Esophagus (tissue), 2 donors: ENCODE measurements at regions not wholly inside any gene's neighbourhood (a gene's known extent, or its start where the extent isn't known, plus 50 kb on each side); places are given as distances from the start of the nearest gene placed in this dataset.
A peak's percentile ranks its signal among the peaks of the same experiment; 100 is the strongest.

Experiments used
- H3K27ac ChIP-seq, 2 donors: one replicate each; pipeline ENCODE4 v1.5.1; 2013; ENCODE audit warnings: low read depth in 2 of 2, mild to moderate bottlenecking in 2 of 2, inconsistent platforms in 1 of 2, low read length in 1 of 2, moderate library complexity in 1 of 2
- H3K27me3 ChIP-seq, 2 donors: one replicate each; pipeline ENCODE4 v1.6.1; 2013; ENCODE audit warnings: low read length in 2 of 2, control low read depth in 1 of 2, mild to moderate bottlenecking in 1 of 2; ENCODE audit not compliant: insufficient read depth in 2 of 2, control insufficient read depth in 1 of 2
- H3K36me3 ChIP-seq, 2 donors: one replicate each; pipeline ENCODE4 v1.6.1; 2013; ENCODE audit warnings: low read length in 1 of 2; ENCODE audit not compliant: control insufficient read depth in 2 of 2, insufficient read depth in 2 of 2
- H3K4me1 ChIP-seq, 2 donors: one replicate each; pipeline ENCODE4 v1.6.1; 2013; ENCODE audit warnings: low read length in 1 of 2; ENCODE audit not compliant: control insufficient read depth in 2 of 2, insufficient read depth in 2 of 2
- H3K4me3 ChIP-seq, 2 donors: one replicate each; pipeline ENCODE4 v1.5.1; 2013; ENCODE audit warnings: low read length in 2 of 2, mild to moderate bottlenecking in 2 of 2, low read depth in 1 of 2, moderate library complexity in 1 of 2
- H3K9me3 ChIP-seq, 2 donors: one replicate each; pipeline ENCODE4 v1.6.1; 2013; ENCODE audit warnings: mild to moderate bottlenecking in 2 of 2, low read depth in 1 of 2, low read length in 1 of 2, moderate library complexity in 1 of 2; ENCODE audit not compliant: control insufficient read depth in 2 of 2, insufficient read depth in 1 of 2
- WGBS, 2 donors: extraction: QIAGEN DNeasy Blood & Tissue Kit; methylation state at CpG; one replicate each; pipeline ENCODE4 v1.1.7; 2013; 5-methylcytosine and 5-hydroxymethylcytosine counted together
- donor health status: healthy with polysubstance abuse.
- donor health status: Bipolar disorder and iron deficiency.

DNA sequence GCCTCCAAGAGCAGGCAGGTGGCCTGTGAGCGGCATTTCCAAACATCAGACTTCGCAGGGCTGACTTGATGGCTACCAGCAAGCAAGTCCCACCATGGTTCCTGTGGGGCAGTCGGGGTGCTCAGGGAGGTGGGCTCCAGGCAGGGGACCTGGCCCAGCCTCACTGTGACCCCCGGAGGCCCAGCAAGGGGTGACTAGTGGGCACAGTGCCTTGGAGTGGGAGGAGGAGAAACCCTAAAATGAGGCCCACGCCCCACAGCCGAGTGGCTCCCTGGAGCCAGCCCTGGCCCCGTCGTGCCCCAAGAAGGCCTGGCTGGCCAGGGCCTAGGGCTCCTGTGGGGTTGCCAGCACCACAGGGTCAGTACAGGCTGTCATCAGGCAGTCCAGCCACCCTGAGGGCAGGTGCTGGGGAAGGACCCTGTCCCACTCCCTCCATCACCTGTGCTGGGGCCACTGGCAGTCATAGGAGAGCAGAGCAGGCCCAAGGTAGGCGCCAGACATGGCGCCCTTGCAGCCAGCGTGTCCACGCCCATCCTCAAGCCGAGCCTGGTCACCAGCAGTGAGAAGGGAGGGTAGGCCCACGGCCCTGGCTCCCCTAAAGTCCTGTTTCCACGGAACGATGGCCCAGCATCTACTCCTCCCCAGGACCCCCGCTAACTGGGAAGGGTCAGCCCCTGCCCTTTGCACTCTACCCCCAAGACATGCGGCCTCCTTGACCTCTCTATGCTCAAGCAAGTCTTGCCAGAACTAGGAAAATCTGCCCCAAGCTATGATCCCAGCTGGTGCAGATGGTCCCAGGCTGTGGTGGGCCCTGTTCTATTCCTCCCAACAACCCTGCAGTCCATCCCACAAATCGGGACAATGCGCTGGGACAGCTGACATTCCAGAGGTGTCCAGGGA lies 144.2 kb upstream of the C14orf180 start:
- H3K4me3 ChIP-seq, result no peak overlapping the region
- peak overlapping the region in 1 of 2 donors; percentile 22 for H3K27ac ChIP-seq
- peaks cover 0 to 11% of the 10 kb centered on the region in 2 donors for H3K4me1 ChIP-seq
- 89 to 91% methylated on average over 20 of the region's 20 CpGs for WGBS, 2 donors
- H3K27me3 ChIP-seq, result no peaks in the 10 kb centered on the region
- no peaks in the 10 kb centered on the region for H3K36me3 ChIP-seq
- no peaks in the 10 kb centered on the region for H3K9me3 ChIP-seq

DNA sequence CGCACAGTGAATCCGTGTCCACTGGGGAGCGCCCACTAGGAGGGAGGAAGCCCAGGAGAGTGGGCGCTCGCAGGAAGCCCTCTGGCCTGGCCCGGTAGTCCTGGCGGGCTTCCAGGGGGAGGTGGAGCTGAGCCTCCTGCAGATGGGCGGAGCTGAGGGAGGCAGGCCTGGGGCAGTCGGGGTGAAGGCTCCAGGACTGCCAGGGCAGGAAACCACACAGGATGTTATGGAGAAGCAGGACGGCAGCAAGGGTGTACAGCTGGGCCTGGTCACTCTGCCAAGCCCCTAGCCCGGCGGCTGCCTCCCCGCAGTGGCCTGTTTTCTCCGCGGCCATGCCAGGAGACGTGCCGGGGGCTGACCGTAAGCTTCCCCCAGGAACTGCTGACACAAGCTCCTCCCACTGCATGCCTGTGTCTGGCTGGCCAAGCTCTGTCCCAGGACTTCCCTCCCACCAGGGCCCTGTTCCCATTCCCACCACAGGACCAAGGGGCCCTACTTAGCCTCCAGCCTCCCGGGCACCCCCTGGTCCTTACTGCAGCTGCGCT lies 143.4 kb upstream of the C14orf180 start:
- Histone ChIP-seq H3K4me3 (peak overlapping the region in 1 of 2 donors; percentile 25), H3K27ac (peak overlapping the region in 1 of 2 donors; percentile 22)

DNA sequence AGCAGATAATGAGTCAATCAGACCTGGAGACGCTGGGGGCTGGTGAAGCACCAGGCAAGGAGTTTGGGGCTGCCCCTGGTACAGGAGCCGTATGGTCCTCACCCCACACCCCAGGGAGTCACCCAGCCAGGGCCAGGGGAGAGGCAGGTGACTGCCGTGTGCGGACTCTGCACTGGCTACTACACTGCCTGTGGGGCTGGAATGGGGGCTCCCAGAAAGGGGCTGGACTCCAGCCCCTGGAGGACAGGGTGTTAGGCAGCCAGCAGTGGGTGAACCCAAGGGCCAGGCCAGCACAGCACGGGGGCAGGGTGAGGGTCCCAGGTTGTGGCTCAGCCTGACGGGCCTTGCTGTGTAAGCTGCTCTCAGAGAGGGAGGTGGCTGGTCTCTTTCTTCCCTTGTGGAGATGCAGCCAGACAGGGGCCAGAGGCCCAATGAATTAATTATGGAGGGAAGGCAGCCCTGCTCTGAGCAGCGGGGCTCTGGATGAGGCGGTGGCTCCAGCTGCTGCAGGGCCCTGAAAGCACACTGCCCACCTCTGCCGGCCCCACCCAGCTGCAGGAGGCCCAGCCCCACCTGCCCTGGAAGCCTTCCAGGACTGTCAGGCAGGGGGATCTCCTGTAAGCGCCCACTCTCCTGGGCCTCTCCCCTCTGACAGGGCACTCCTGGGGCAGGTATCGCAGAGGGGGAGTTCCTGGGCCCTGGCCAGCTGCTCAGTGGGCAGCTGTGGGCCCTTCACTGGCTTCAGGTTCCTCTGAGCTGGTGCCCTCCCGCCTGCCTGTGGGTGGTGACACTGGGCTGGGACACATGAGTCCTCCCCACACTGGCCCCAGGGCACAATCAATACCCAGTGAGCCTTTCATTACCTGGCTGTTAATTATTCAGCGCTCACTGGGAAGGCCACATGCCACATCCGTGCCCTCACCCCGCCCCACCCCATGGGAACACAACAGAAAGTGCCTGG lies 142.5 kb upstream of the C14orf180 start:
- H3K36me3 ChIP-seq, result no peaks in the 10 kb centered on the region
- H3K9me3 ChIP-seq, result no peaks in the 10 kb centered on the region
- WGBS, 2 donors, result 59 to 64% methylated on average over 15 of the region's 15 CpGs
- H3K27ac ChIP-seq, result no peak overlapping the region
- peaks cover 0 to 11% of the 10 kb centered on the region in 2 donors for H3K4me1 ChIP-seq
- H3K4me3 ChIP-seq, result no peak overlapping the region
- no peaks in the 10 kb centered on the region for H3K27me3 ChIP-seq

More for the DNA sequence above, 143.4 kb upstream of the C14orf180 start:
- WGBS, 2 donors, result 35 to 36% methylated on average over 17 to 20 of the region's 20 CpGs
- Histone ChIP-seq H3K9me3 (no peaks in the 10 kb centered on the region), H3K27me3 (no peaks in the 10 kb centered on the region), H3K36me3 (no peaks in the 10 kb centered on the region), H3K4me1 (peaks cover 0 to 11% of the 10 kb centered on the region in 2 donors)

- 70 to 81% methylated on average over 6 of the region's 6 CpGs for WGBS, 2 donors
- no peaks in the 10 kb centered on the region for H3K36me3 ChIP-seq
- H3K9me3 ChIP-seq, result no peaks in the 10 kb centered on the region
- no peaks in the 10 kb centered on the region for H3K27me3 ChIP-seq
- H3K27ac ChIP-seq, result no peak overlapping the region
- no peak overlapping the region for H3K4me3 ChIP-seq
- peaks cover 0 to 11% of the 10 kb centered on the region in 2 donors for H3K4me1 ChIP-seq
Measured at GRCh38 chr14:104437703-104438102, 141.9 kb upstream of the C14orf180 start.

DNA sequence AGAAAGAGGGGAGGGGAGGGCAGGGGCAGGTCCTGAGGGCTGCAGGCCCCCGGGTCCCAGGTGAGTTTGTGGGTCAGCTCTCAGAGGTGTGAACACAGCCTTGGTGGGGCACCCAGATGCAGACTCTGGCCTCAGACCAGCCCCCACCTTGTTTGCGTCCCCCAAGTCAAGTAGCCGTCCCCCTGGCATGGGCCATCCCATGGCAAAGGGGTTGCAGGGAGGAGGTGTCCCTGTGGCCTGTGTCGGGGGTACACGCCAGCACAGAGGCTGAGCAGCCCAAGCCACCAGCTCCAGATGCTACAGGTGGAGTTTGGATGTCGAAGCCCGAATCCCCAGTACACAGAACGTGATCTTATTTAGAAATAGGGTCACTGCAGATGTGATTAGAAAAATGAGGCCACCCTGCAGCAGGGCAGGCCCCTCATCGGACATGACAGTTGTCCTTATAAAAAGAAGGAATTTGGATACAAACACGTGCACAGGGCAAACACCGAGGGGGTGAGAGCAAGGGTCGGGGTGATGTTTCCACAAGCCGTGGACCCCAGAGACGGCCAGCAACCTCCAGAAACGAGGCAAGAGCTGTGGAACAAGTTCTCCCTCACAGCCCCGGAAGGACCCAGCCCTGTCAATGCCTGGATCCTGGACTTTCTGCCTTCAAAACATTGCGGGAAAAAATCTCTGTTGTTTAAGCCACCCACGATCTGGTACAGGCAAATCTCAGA lies 141.2 kb upstream of the C14orf180 start:
- no peak overlapping the region for H3K4me3 ChIP-seq
- WGBS, 2 donors, result 79 to 80% methylated on average over 18 of the region's 18 CpGs
- H3K27ac ChIP-seq, result no peak overlapping the region
- peaks cover 0 to 11% of the 10 kb centered on the region in 2 donors for H3K4me1 ChIP-seq
- H3K27me3 ChIP-seq, result no peaks in the 10 kb centered on the region
- no peaks in the 10 kb centered on the region for H3K36me3 ChIP-seq
- no peaks in the 10 kb centered on the region for H3K9me3 ChIP-seq

GRCh38 chr14:104439625-104440024 lies 139.9 kb upstream of the C14orf180 start:
- H3K27me3 ChIP-seq, result no peaks in the 10 kb centered on the region
- 80 to 82% methylated on average over 9 of the region's 9 CpGs for WGBS, 2 donors
- H3K4me1 ChIP-seq, result peaks cover 0 to 11% of the 10 kb centered on the region in 2 donors
- no peaks in the 10 kb centered on the region for H3K36me3 ChIP-seq
- H3K27ac ChIP-seq, result no peak overlapping the region
- no peak overlapping the region for H3K4me3 ChIP-seq
- no peaks in the 10 kb centered on the region for H3K9me3 ChIP-seq

DNA sequence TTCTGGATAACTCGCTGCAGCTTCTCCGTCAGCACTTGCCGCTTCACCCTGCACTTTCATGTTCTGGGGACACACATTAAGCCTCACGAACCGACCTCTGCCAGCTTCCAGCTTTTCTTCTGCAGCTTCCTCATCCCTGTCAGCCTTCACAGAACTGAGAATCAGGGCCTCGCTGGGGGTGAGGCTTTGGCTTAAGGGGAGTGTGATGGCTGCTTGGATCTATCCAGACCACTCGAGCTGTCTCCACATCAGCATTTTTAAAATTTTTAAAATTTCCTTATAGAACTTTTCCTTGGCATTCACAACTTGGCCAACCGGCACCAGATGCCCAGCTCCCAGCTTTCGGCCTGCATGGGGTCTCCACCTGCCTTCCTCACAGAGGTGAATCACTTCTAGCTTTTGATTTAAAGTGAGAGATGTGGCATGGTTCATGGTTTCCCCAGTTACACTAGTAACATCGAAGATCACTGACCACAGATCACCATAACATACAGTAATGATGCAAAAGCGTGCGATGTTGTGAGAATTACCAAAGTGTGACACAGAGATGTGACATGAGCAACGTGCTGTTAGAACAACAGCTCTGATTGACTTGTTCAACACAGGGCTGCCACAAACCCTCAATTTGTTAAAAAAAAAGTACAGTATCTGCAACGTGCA lies 139.1 kb upstream of the C14orf180 start:
- H3K36me3 ChIP-seq, result no peaks in the 10 kb centered on the region
- no peaks in the 10 kb centered on the region for H3K27me3 ChIP-seq
- WGBS, 2 donors, result 87 to 90% methylated on average over 14 of the region's 14 CpGs
- H3K27ac ChIP-seq, result no peak overlapping the region
- H3K9me3 ChIP-seq, result no peaks in the 10 kb centered on the region
- no peak overlapping the region for H3K4me3 ChIP-seq
- H3K4me1 ChIP-seq, result peaks cover 0 to 9% of the 10 kb centered on the region in 2 donors

DNA sequence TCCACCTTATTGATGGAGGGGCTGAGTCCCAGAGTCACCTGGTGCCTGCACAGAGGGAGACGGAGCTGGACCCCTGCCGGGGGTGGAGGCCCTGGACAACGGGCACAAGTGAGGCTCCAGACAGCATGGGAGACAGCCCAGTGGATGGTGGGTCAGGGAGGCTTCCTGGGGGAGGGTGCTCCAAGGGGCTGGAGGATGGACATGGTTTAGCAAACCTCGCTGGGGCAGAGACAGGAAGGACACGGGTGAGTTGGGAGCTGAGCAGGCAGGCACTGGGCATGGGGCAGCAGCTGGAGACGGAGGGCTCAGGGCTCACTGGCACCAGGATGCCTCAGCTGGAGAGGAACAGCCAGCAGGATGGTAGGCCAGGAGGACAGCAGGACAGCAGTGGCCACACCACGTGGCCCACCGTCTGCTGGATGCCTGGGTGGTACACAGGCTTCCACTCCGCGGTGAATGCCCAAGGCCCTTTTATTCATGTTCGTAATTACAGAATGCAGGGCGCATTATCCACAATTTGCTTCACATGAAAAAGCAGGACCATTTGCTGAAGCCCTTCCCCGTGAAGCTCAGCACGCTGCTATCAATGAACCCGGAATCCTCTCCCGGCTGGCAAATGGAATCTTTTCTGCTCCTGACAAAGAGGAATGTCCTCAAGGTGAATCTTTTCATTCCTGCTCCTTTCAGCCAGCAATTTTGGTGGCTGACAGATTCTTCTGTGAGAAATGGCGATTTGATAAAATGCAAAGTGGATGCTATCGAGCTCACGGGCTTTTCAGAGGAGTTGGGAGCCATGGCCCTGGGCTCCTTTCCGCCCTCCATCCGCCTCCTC lies 138.1 kb upstream of the C14orf180 start:
- Histone ChIP-seq H3K4me3 (no peak overlapping the region), H3K27ac (no peak overlapping the region), H3K4me1 (peaks cover 0 to 6% of the 10 kb centered on the region in 2 donors), H3K27me3 (no peaks in the 10 kb centered on the region), H3K36me3 (no peaks in the 10 kb centered on the region), H3K9me3 (no peaks in the 10 kb centered on the region)
- WGBS, 2 donors, result 85% methylated on average over 21 of the region's 21 CpGs
